Mammary epithelial cell (primary cell): ENCODE measurements at regions not wholly inside any gene's neighbourhood (a gene's known extent, or its start where the extent isn't known, plus 50 kb on each side); places are given as distances from the start of the nearest gene placed in this dataset.

Experiments
- CTCF ChIP-seq, 2 donors: IDR thresholded peaks in 1 of 2; conservative IDR thresholded peaks in 1 of 2; 2 replicates each; pipeline ENCODE4 v1.5.1; 2011 to 2012; ENCODE audit warnings: inconsistent platforms in 2 of 2, low read length in 2 of 2, mild to moderate bottlenecking in 2 of 2, control low read depth in 1 of 2, low read depth in 1 of 2; ENCODE audit not compliant: insufficient read depth in 1 of 2; ENCODE audit errors: extremely low read depth in 1 of 2
- EZH2 ChIP-seq: IDR thresholded peaks from 2 replicates; pipeline ENCODE4 v1.6.1; 2012; ENCODE audit warnings: low read length, inconsistent platforms, borderline replicate concordance

- TF ChIP-seq CTCF (conservative IDR thresholded peaks at IDR 0.05 in 1 of 2, IDR thresholded peaks at IDR 0.05 in 1 of 2; ENCODE audit: extremely low read depth in 1 of 2, insufficient read depth in 1 of 2, low read depth in 1 of 2, low read length in 2 of 2) = no peak
- TF ChIP-seq EZH2 = no peak
Measured at GRCh38 chr14:38012056-38012455, 195.6 kb upstream of the SSTR1 start.
